NAMALWA (cell line): ENCODE measurements at regions not wholly inside any gene's neighbourhood (a gene's known extent, or its start where the extent isn't known, plus 50 kb on each side); places are given as distances from the start of the nearest gene placed in this dataset.

ENCODE experiments used
- DNase-seq: peaks from one replicate; pipeline ENCODE4 v3.0.0-alpha.2; 2015; ENCODE audit warnings: low spot score

DNA sequence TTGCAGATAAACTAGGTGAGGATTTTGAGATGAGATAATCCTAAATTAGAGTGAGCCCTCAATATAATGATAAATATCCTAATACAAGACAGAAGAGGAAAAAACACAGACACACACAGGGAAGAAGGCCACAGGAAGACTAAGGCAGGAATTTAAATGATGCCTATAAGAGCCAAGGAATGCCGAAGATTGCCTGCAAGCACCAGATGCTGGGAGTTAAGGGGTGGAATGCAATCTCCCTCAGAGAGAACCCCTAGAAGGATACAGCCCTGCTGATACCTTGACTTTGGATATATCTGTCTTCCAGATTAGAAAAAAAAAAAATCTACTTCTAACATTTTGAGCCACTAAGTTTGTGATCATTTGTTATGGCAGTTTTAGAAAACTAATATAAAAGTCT is 299.7 kb upstream of the PRMT6 start:
- no peak for DNase-seq

DNA sequence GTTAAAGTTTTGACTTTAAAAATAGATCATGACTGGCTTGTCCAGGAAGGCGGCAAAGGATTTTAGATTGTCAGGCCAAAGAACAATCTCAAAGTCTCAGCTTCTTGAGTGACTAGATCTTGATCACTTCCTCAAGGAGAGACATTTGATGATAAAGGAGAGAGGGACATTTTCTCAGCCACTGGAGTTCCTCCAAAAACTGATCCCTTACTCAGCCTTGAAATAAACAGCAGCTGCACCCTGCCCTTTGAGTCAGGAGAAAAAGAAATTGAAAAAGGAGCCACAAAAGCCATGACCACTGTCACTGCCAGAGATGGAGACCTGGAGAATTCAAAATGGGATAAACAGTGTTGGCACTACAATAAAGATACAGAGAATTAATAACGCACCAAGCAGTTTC is 288.4 kb upstream of the PRMT6 start:
- DNase-seq: no peak

- DNase-seq: no peak
Measured at GRCh38 chr1:106768501-106768900, 288.0 kb upstream of the PRMT6 start.

GRCh38 chr1:106773206-106773605 is 283.3 kb upstream of the PRMT6 start:
- DNase-seq: no peak

GRCh38 chr1:106780066-106780465 is 276.4 kb upstream of the PRMT6 start:
- no peak for DNase-seq

DNA sequence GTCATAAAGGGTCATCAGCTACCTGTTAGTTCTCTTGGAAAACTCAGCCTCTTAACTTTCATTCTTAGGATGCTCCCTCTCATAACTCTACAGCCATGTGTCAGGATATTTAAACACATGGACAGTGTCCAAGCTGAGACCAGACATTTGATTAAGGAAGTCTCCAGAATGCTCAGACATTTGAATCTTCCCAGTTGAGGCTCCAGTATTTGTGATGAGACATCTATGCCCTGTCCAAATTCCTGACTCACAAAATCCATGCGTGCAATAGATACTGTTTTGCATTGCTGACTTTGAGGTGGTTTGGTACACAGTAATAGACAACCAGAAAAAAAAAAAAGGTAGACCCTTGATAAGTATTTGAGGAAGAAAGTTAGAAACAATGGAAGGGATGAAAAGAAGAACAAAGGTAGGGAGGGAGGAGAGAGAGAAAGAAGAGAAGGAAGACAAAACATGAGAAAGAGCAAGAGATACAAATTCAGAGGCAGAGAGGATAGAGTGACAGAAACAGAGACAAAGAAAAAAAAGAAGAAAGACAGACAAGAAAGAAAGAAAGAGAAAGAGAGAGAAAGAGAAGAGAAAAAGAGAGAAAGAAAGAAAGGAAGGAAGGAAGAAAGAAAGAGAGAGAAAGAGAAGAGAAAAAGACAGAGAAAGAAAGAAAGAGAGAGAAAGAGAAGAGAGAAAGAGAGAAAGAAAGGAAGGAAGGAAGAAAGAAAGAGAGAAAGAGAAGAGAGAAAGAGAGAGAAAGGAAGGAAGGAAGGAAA is 275.5 kb upstream of the PRMT6 start:
- DNase-seq: no peak

DNA sequence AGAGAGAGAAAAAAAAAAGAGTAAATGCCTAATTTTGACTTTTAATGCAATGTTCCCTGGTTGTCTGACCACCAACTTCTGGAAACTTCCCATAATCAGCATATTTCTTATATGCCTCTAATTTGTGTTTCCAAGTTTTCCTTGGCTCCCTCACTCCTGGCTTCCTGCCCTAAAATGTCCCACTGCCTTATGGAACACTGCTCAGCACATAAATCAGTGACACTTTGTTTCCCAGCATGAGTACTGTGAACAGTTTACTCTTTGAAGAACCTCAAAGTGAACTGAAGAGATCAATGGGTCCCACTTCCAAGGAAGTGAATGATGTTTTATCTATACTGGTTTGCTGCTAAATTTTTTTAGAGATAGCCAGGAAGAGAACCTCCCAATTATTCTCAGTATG is 271.3 kb upstream of the PRMT6 start:
- DNase-seq: no peak

- no peak for DNase-seq
Measured at GRCh38 chr1:106787520-106787919, 269.0 kb upstream of the PRMT6 start.

DNA sequence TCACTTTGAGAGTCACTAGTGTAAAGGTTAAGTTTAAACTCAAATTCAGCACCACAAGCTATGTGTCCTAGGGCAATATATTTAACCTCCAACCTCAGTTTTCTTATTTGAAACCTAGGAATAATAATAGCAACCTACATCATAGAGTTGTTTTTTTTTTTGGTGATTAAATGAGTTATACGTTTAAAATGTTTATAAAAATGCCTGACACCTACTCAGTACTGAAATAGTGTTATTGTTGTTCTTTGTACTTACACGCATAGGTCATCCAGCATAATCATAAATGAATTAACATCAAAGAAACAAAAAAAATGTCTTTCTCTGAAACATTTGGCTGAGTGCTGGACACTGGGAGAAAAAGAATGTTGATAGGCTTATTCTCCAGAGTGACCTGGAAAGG is 266.8 kb upstream of the PRMT6 start:
- DNase-seq: no peak

DNA sequence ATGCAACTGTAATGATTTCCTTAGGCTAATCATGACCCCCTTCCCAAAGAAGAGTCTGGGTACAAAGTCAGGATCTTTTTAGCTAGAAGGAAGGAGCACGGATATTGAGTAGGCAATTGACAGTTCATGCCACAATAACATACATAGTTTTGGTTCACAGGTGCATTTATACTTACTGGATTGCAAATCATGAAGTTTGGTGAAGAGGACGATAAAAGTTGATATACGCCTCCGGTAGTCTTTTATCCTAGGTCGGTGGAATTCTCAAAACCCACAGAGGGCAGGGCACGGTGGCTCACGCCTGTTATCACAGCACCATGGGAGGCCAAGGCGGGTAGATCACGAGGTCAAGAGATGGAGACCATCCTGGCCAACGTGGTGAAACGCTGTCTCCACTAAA is 265.4 kb upstream of the PRMT6 start:
- no peak for DNase-seq

DNA sequence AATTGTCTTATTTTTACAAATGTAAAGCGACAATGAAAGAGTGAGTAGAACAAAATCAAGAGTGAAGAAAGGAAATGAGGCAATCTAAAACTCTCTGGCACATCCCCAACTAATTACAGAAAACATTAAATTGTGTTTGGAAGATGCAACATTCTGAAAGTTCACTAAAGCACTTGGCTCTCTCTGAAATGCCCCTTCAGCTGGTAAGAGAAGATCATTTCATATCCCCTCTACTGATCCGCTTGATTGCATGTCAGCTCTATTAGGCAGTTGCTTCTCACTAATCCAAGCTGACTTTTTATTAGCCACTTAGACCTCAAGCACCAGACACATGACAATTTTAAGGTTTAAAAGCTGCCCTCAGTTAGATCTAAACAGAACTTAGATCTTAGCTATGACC is 262.8 kb upstream of the PRMT6 start:
- no peak for DNase-seq

DNA sequence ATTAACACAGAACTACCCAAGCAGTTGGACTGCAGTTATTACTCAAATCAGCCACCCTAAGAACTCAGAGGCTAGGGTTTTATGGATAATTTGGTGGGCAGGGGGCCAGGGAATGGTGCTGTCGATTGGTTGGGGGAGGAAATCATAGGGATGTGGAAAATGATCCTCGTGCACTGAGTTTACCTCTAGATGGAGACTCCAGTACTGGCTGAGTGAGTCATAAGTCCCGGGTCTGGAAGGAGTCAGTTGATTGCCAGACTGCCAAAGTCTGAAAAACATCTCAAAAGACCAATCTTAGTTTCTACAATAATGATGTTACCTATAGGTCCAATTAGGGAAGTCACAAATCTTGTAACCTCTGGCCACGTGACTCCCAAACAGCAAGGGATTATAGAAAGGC is 257.5 kb upstream of the PRMT6 start:
- DNase-seq: no peak

- no peak for DNase-seq
Measured at GRCh38 chr1:106802181-106802580, 254.3 kb upstream of the PRMT6 start.

DNA sequence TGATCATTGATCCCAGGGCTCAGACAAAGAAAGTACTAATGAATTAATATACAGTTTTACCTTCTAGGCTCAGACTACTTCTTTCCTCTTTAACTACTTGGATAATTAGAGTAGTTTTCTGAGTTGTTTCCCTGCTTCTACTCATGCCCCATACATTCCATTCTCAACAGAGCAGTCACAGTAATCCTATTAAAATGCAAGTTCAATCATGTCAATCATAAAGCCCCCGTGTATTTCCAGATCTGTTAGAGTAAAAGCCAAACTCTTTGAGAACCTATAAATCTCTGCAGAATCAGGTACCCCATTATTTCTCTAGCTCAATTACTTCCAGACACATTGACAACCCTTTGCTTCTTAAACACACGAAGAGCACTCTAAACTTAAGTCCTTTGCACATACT is 242.1 kb upstream of the PRMT6 start:
- no peak for DNase-seq

DNA sequence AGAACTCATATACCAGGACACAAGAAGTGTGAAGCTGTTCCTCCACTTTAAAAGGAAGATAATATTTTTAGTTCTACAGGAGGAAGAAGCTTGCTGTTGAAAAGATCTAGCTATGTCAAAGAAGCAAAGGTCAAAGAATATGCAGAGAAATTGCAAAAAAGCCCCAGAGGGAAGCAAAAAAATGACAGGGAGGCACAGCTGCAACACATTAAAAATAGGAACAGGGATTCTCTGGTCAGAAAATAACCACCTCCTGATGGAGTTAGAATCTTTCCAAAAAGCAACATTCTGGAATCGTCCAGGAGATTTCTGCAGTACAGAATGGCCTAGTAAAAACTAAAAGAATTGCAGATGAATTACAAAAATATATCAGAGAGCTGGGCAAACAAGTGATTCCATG is 238.9 kb upstream of the PRMT6 start:
- DNase-seq: no peak

DNA sequence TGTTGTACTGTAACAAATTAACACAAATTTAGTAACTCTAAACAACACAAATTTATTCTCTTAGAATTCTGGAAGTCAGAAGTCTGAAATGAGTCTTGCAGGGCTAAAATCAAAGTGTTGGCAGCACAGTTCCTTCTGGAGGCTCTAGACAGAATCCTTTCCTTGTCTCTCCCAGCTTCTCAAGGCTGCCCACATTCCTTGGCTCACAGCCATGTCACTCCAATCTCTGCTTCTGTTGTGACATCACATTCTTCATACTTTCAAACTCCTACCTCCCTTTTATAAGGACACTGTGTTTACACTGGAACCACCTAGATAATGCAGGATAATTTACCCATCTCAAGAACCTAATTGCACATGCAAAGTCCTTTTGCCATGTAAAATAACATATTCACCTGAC is 225.0 kb upstream of the PRMT6 start:
- no peak for DNase-seq

- DNase-seq: no peak
Measured at GRCh38 chr1:106836708-106837107, 219.8 kb upstream of the PRMT6 start.

DNA sequence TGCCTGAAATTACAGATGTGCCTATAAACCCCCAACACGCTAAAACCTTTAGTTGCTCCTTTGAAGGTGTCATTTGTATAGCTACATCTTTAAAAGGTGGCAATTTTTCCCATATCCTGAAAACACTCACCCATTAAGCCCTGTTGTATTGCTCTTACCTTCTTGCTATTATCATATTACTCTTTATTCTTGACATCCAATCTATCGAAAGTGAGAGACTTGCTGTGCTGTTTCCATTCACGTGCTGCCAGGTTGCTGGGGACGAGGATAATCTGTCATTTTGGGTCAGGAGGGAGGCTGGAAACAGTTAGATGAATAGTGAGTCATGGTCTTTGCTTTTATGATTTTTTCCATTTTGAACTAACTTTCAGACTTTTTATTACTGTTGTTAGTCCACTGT is 213.0 kb upstream of the PRMT6 start:
- DNase-seq: no peak

- DNase-seq: no peak
Measured at GRCh38 chr1:106846656-106847055, 209.8 kb upstream of the PRMT6 start.

DNA sequence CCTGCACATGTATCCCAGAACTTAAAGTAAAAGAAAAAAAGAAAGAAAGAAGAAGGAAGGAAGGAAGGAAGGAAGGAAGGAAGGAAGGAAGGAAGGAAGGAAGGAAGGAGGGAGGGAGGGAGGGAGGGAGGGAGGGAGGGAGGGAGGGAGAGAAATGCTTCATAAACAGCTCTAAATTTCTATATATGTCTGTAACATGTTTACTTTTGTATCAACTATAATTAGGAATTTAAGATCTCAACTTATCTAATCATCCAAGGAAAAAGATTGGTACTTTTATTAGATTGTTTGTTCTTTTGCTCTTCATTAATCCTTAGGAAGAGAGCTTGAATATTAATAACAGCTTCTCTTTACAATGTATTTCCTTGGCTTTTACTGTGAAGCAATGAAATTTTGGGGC is 195.4 kb upstream of the PRMT6 start:
- DNase-seq: no peak

GRCh38 chr1:106868828-106869227 is 187.6 kb upstream of the PRMT6 start:
- DNase-seq: no peak

- DNase-seq: no peak
Measured at GRCh38 chr1:106875622-106876021, 180.9 kb upstream of the PRMT6 start.

DNA sequence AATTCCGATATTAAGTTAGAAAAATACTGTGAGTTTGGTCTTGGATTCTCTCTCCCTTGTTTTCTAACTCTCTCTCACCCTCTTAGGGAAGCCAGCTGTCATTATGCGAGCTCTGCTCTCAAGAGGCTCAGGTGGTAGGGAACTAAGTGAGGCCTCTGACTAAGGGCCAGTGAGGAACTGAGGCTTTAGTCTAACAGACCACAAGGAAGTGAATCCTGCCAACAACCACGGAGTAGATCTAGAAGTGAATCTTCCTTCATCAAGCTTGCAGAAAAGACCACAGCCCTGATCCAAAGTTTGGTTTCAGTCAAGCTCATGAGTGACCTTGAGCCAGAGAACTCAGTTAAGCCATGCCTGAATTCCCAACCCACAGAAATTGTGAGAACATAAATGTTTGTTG is 180.1 kb upstream of the PRMT6 start:
- no peak for DNase-seq

- no peak for DNase-seq
Measured at GRCh38 chr1:106879538-106879937, 176.9 kb upstream of the PRMT6 start.

DNA sequence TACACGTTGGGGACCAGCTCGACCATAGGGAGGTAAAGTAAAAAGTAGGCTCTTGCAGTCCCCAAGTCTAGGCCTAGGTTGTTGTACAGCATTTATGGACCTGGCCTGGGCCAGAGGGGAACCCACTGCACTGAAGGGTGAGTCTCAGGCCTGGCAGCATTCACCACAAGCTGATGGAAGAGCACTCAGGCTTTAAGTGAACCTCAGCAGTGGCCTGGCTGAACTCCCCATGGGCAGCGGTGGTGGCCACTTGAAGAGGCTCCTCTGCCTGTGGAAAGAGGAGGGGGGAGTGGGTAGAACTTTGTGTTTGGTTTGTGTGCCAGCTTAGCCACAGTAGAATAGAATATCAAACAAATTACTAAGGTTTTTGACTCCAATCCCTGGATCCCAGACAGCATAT is 176.2 kb upstream of the PRMT6 start:
- no peak for DNase-seq
